ENCODE measurements at regions not wholly inside any gene's neighbourhood (a gene's known extent, or its start where the extent isn't known, plus 50 kb on each side); places are given as distances from the start of the nearest gene placed in this dataset.
"Not testable (repeated sequence)": the region's sequence is repeated elsewhere in the genome, so short reads cannot be mapped to it uniquely, and the experiment has no call there.

DNA sequence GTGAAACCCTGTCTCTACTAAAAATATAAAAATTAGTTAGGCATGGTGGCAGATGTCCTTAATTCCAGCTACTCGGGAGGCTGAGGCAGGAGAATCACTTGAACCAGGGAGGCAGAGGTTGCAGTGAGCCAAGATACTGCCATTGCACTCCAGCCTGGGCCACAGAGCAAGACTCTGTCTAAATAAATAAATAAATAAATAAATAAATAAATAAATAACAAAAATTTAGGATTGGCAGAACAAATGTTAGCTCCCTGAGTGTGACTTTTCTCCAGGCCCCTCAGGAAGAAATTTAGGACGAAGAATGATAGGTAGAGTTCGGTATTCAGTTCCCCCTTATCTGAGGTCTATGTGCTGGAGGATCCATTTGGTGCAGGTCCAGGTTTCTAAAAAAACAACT lies 181.2 kb downstream of the CD47 start:
- not testable (repeated sequence) for H3K27ac ChIP-seq (ENCODE audit: low read depth in 2 of 2, low read length in 2 of 2); H3K4me3 ChIP-seq (ENCODE audit: low read length in 2 of 2)

DNA sequence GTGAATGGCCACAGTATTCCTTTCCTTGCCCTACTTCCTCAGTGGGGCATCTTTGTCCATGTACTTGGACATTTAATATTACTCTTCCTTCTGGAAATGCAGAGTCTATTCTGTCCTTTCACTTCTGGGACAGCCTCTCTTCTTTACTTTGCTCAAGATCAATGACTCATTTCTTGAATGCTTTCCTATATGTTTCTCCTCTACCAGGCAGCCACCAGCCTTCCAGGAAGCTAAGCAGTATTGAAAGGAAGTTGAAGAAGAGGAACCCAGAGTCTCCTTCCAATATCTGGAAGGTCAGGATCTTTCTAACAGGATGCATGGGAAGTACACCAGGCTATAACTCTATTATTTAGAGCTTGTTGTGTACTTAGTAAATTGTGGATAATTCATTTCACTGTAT lies 182.8 kb downstream of the CD47 start:
- Histone ChIP-seq H3K4me3 (ENCODE audit: low read length in 2 of 2) (no peak overlapping the region), H3K9ac (ENCODE audit: low read depth in 1 of 2, low read length in 2 of 2) (no peak overlapping the region), H3K4me1 (ENCODE audit: control insufficient read depth in 2 of 2, insufficient read depth in 2 of 2, low read length in 2 of 2) (no peaks in the 10 kb centered on the region), H3K27ac (ENCODE audit: low read depth in 2 of 2, low read length in 2 of 2) (no peak overlapping the region), H3K9me3 (ENCODE audit: control insufficient read depth in 2 of 2, low read length in 2 of 2) (no peaks in the 10 kb centered on the region), H3K36me3 (ENCODE audit: control insufficient read depth in 2 of 2, insufficient read depth in 2 of 2, low read length in 2 of 2) (no peaks in the 10 kb centered on the region), H3K27me3 (ENCODE audit: control insufficient read depth in 2 of 2, insufficient read depth in 2 of 2, low read length in 2 of 2) (no peaks in the 10 kb centered on the region)

More for the DNA sequence above, 181.2 kb downstream of the CD47 start:
- not testable (repeated sequence) for H3K36me3 ChIP-seq (ENCODE audit: control insufficient read depth in 2 of 2, insufficient read depth in 2 of 2, low read length in 2 of 2); H3K9me3 ChIP-seq (ENCODE audit: control insufficient read depth in 2 of 2, low read length in 2 of 2); H3K4me1 ChIP-seq (ENCODE audit: control insufficient read depth in 2 of 2, insufficient read depth in 2 of 2, low read length in 2 of 2); H3K27me3 ChIP-seq (ENCODE audit: control insufficient read depth in 2 of 2, insufficient read depth in 2 of 2, low read length in 2 of 2); H3K9ac ChIP-seq (ENCODE audit: low read depth in 1 of 2, low read length in 2 of 2)

DNA sequence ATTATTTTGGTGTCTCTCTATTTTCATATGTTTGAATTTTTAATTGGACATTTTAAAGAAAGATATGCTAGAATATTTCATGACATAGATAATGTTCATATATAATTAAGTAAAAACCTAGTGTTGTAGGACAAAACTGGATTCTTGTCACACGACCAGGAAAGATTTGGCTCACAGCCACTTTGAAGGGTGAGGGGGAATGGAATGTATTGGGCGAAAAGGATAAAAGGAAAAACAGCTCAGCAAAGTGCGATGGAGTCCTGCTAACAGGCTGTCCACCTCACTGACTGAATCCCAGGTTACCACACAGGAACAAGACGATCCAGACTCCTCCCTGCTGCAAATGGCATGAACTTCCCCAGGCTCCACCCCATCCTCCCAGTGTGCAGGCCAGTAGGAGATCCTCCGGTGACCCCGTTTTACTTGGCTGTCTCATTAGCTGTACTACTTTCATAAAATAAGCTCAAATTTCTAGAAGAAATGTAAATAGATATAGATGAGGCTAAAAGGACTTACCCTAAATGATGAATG lies 186.2 kb downstream of the CD47 start:
- H3K36me3 ChIP-seq (ENCODE audit: control insufficient read depth in 2 of 2, insufficient read depth in 2 of 2, low read length in 2 of 2), result no peaks in the 10 kb centered on the region
- H3K27me3 ChIP-seq (ENCODE audit: control insufficient read depth in 2 of 2, insufficient read depth in 2 of 2, low read length in 2 of 2), result peaks cover 0 to 3% of the 10 kb centered on the region in 2 donors
- no peak overlapping the region for H3K4me3 ChIP-seq (ENCODE audit: low read length in 2 of 2)

DNA sequence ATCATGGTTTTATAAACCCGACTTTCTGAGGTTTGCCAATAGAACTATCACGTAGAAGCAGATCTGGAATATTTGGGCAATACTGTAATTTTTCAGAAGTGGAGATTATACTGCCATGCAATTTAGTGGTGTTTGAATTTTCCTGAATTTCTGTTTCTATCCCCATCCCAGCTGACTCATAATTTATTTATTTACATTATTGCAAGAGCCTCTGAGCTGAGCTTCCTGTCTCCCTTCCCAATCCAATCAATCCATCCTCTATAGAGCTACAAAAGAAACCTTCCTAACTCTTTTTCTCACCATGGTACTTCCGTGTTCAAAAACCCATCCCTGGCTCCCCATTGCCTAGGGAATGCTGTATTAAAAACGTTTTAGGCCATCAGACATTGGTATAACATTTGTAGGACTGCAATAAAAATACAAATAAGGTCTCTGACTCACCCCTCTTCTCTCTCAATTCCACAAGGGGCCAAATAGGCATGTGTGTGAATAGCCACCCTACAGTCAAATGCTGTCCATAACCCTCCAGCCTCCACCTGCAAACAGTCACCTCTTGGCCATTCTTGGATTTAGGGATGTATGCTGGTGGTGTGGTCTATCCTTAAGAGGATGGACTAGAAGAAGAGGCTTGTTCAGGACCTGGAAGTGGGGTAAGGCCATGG lies 190.7 kb downstream of the CD47 start:
- Histone ChIP-seq H3K27ac (ENCODE audit: low read depth in 2 of 2, low read length in 2 of 2) (no peak overlapping the region), H3K4me3 (ENCODE audit: low read length in 2 of 2) (no peak overlapping the region), H3K36me3 (ENCODE audit: control insufficient read depth in 2 of 2, insufficient read depth in 2 of 2, low read length in 2 of 2) (no peaks in the 10 kb centered on the region), H3K9me3 (ENCODE audit: control insufficient read depth in 2 of 2, low read length in 2 of 2) (no peaks in the 10 kb centered on the region), H3K4me1 (ENCODE audit: control insufficient read depth in 2 of 2, insufficient read depth in 2 of 2, low read length in 2 of 2) (no peaks in the 10 kb centered on the region), H3K9ac (ENCODE audit: low read depth in 1 of 2, low read length in 2 of 2) (no peak overlapping the region), H3K27me3 (ENCODE audit: control insufficient read depth in 2 of 2, insufficient read depth in 2 of 2, low read length in 2 of 2) (peaks cover 0 to 3% of the 10 kb centered on the region in 2 donors)

More for the DNA sequence above, 186.2 kb downstream of the CD47 start:
- H3K9ac ChIP-seq (ENCODE audit: low read depth in 1 of 2, low read length in 2 of 2), result no peak overlapping the region
- no peaks in the 10 kb centered on the region for H3K9me3 ChIP-seq (ENCODE audit: control insufficient read depth in 2 of 2, low read length in 2 of 2)
- H3K27ac ChIP-seq (ENCODE audit: low read depth in 2 of 2, low read length in 2 of 2), result no peak overlapping the region
- no peaks in the 10 kb centered on the region for H3K4me1 ChIP-seq (ENCODE audit: control insufficient read depth in 2 of 2, insufficient read depth in 2 of 2, low read length in 2 of 2)

DNA sequence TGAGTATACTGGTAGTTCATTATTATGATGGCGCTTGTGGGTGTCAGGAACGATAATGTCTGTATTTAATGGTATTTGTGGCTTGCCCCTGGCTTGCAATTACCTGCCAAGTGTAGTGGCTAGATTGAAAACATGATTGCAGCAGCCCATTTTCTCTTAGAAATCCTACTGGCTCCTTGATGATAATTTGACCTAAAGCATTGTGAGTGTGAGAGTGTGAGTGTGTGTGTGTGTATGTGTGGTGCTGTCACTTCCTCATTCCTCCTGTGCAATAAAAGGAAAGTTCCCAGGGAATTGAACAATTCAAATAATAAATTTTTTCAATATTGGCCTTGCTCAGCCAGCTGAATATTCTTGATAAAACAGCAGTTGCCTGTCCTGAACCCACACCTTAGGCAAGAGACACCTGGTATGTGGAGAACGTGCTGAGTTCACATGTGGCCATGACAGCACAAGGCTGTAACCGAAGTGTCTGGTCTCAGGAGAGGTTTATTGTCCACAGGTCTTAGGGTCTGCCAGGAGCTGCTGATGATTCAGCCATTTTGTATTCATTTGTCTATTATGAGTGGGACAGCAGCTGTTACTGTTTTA lies 193.3 kb downstream of the CD47 start:
- Histone ChIP-seq H3K27ac (ENCODE audit: low read depth in 2 of 2, low read length in 2 of 2) (no peak overlapping the region), H3K9me3 (ENCODE audit: control insufficient read depth in 2 of 2, low read length in 2 of 2) (no peaks in the 10 kb centered on the region), H3K36me3 (ENCODE audit: control insufficient read depth in 2 of 2, insufficient read depth in 2 of 2, low read length in 2 of 2) (no peaks in the 10 kb centered on the region), H3K4me1 (ENCODE audit: control insufficient read depth in 2 of 2, insufficient read depth in 2 of 2, low read length in 2 of 2) (no peaks in the 10 kb centered on the region), H3K27me3 (ENCODE audit: control insufficient read depth in 2 of 2, insufficient read depth in 2 of 2, low read length in 2 of 2) (peaks cover 2 to 5% of the 10 kb centered on the region in 2 donors), H3K4me3 (ENCODE audit: low read length in 2 of 2) (no peak overlapping the region), H3K9ac (ENCODE audit: low read depth in 1 of 2, low read length in 2 of 2) (no peak overlapping the region)

GRCh38 chr3:107894998-107895397 lies 195.8 kb downstream of the CD47 start:
- H3K27ac ChIP-seq (ENCODE audit: low read depth in 2 of 2, low read length in 2 of 2), result no peak overlapping the region
- H3K9me3 ChIP-seq (ENCODE audit: control insufficient read depth in 2 of 2, low read length in 2 of 2), result no peaks in the 10 kb centered on the region
- H3K4me3 ChIP-seq (ENCODE audit: low read length in 2 of 2), result no peak overlapping the region
- H3K4me1 ChIP-seq (ENCODE audit: control insufficient read depth in 2 of 2, insufficient read depth in 2 of 2, low read length in 2 of 2), result no peaks in the 10 kb centered on the region
- peaks cover 2% of the 10 kb centered on the region in 2 donors for H3K27me3 ChIP-seq (ENCODE audit: control insufficient read depth in 2 of 2, insufficient read depth in 2 of 2, low read length in 2 of 2)
- no peaks in the 10 kb centered on the region for H3K36me3 ChIP-seq (ENCODE audit: control insufficient read depth in 2 of 2, insufficient read depth in 2 of 2, low read length in 2 of 2)
- no peak overlapping the region for H3K9ac ChIP-seq (ENCODE audit: low read depth in 1 of 2, low read length in 2 of 2)

DNA sequence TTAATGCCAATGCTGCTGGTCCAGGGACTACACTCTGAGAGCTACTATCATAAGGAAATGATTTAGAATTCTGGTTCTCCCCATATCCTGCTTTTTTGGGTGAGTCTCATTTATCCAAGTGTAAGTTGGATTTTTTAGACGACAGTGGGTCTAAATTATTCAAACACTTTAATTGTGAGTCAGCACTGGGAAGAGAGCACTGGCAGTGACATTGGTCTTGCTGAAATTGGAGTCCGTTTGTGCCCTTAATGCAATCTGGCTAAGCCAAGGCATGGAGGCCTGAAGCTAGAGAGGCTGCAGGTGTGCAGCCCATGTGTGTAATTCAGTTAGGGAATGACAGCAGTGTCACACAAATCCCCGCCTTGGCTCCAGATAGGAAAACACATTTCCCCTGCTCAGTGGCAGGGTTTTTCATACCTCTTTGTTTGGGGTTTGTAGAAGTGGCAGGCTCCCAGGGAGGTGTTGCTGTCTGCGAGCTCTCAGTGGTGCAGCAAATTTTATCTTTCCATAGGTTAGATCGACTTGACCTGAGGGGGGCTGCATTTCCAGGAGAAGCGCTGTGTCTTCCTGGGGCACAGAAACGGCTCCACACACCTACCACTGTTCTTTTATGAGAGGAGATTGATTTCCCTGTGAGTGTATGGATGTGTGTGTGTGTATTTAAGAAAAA lies 197.7 kb downstream of the CD47 start:
- Histone ChIP-seq H3K9me3 (ENCODE audit: control insufficient read depth in 2 of 2, low read length in 2 of 2) (no peaks in the 10 kb centered on the region), H3K4me3 (ENCODE audit: low read length in 2 of 2) (no peak overlapping the region), H3K27me3 (ENCODE audit: control insufficient read depth in 2 of 2, insufficient read depth in 2 of 2, low read length in 2 of 2) (peaks cover 2% of the 10 kb centered on the region in 2 donors), H3K9ac (ENCODE audit: low read depth in 1 of 2, low read length in 2 of 2) (no peak overlapping the region), H3K36me3 (ENCODE audit: control insufficient read depth in 2 of 2, insufficient read depth in 2 of 2, low read length in 2 of 2) (no peaks in the 10 kb centered on the region), H3K4me1 (ENCODE audit: control insufficient read depth in 2 of 2, insufficient read depth in 2 of 2, low read length in 2 of 2) (no peaks in the 10 kb centered on the region), H3K27ac (ENCODE audit: low read depth in 2 of 2, low read length in 2 of 2) (no peak overlapping the region)

GRCh38 chr3:107884719-107885460 lies 205.9 kb downstream of the CD47 start:
- no peak overlapping the region for H3K4me3 ChIP-seq (ENCODE audit: low read length in 2 of 2)
- H3K4me1 ChIP-seq (ENCODE audit: control insufficient read depth in 2 of 2, insufficient read depth in 2 of 2, low read length in 2 of 2), result no peaks in the 10 kb centered on the region
- no peak overlapping the region for H3K9ac ChIP-seq (ENCODE audit: low read depth in 1 of 2, low read length in 2 of 2)
- H3K27ac ChIP-seq (ENCODE audit: low read depth in 2 of 2, low read length in 2 of 2), result no peak overlapping the region
- H3K9me3 ChIP-seq (ENCODE audit: control insufficient read depth in 2 of 2, low read length in 2 of 2), result no peaks in the 10 kb centered on the region
- H3K27me3 ChIP-seq (ENCODE audit: control insufficient read depth in 2 of 2, insufficient read depth in 2 of 2, low read length in 2 of 2), result no peaks in the 10 kb centered on the region
- no peaks in the 10 kb centered on the region for H3K36me3 ChIP-seq (ENCODE audit: control insufficient read depth in 2 of 2, insufficient read depth in 2 of 2, low read length in 2 of 2)

- H3K36me3 ChIP-seq (ENCODE audit: control insufficient read depth in 2 of 2, insufficient read depth in 2 of 2, low read length in 2 of 2), result no peaks in the 10 kb centered on the region
- no peak overlapping the region for H3K4me3 ChIP-seq (ENCODE audit: low read length in 2 of 2)
- no peaks in the 10 kb centered on the region for H3K27me3 ChIP-seq (ENCODE audit: control insufficient read depth in 2 of 2, insufficient read depth in 2 of 2, low read length in 2 of 2)
- no peak overlapping the region for H3K27ac ChIP-seq (ENCODE audit: low read depth in 2 of 2, low read length in 2 of 2)
- no peaks in the 10 kb centered on the region for H3K4me1 ChIP-seq (ENCODE audit: control insufficient read depth in 2 of 2, insufficient read depth in 2 of 2, low read length in 2 of 2)
- H3K9me3 ChIP-seq (ENCODE audit: control insufficient read depth in 2 of 2, low read length in 2 of 2), result no peaks in the 10 kb centered on the region
- H3K9ac ChIP-seq (ENCODE audit: low read depth in 1 of 2, low read length in 2 of 2), result no peak overlapping the region
These were observed 206.8 kb downstream of the CD47 start for GRCh38 chr3:107884028-107884427.

DNA sequence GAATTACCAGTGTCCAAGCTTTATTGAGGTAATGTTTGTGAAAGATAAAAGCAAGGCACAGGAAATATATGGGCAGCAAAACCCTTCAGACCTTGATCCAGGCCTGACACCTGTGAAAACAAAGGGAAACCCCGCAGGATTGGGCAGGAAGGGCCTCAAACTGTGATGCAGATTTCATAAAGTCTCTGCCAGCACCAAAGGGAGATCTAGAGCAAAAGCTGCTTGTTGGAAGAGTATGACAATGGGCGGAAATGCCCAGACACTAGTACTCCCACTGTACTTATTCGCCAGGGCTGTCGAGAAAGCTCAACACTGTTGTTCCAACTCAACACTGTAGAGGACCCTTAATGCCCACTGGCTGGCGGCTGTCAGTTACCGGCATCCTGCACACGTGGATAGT lies 207.9 kb downstream of the CD47 start:
- Histone ChIP-seq H3K4me1 (ENCODE audit: control insufficient read depth in 2 of 2, insufficient read depth in 2 of 2, low read length in 2 of 2) (no peaks in the 10 kb centered on the region), H3K27me3 (ENCODE audit: control insufficient read depth in 2 of 2, insufficient read depth in 2 of 2, low read length in 2 of 2) (no peaks in the 10 kb centered on the region), H3K9me3 (ENCODE audit: control insufficient read depth in 2 of 2, low read length in 2 of 2) (no peaks in the 10 kb centered on the region), H3K4me3 (ENCODE audit: low read length in 2 of 2) (no peak overlapping the region), H3K27ac (ENCODE audit: low read depth in 2 of 2, low read length in 2 of 2) (no peak overlapping the region), H3K36me3 (ENCODE audit: control insufficient read depth in 2 of 2, insufficient read depth in 2 of 2, low read length in 2 of 2) (no peaks in the 10 kb centered on the region), H3K9ac (ENCODE audit: low read depth in 1 of 2, low read length in 2 of 2) (no peak overlapping the region)
